ENCODE measurements at regions not wholly inside any gene's neighbourhood (a gene's known extent, or its start where the extent isn't known, plus 50 kb on each side); places are given as distances from the start of the nearest gene placed in this dataset.
"Not testable (repeated sequence)": the region's sequence is repeated elsewhere in the genome, so short reads cannot be mapped to it uniquely, and the experiment has no call there.

DNA sequence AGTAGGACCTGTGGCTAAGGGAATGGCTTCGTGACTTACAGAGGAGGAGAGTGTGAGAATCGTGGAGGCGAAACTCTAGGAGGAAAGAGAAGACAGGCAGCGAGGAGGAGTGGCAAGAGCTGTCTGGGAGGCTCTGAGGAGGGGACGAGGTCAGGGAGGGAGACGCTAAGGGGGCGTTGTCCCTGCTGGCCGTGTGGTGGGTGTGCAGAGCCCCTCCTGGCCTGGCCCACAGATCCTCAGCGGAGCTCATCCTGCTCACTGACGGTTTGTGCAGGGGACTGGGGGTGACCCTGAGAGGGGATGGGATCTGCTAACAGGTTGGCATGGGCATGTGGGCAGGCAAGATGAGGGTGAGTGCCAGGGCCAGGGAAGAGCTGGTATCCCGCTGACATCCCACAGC lies 56.5 kb upstream of the PRR5 start (continued):
- TF ChIP-seq, protein P1, sequence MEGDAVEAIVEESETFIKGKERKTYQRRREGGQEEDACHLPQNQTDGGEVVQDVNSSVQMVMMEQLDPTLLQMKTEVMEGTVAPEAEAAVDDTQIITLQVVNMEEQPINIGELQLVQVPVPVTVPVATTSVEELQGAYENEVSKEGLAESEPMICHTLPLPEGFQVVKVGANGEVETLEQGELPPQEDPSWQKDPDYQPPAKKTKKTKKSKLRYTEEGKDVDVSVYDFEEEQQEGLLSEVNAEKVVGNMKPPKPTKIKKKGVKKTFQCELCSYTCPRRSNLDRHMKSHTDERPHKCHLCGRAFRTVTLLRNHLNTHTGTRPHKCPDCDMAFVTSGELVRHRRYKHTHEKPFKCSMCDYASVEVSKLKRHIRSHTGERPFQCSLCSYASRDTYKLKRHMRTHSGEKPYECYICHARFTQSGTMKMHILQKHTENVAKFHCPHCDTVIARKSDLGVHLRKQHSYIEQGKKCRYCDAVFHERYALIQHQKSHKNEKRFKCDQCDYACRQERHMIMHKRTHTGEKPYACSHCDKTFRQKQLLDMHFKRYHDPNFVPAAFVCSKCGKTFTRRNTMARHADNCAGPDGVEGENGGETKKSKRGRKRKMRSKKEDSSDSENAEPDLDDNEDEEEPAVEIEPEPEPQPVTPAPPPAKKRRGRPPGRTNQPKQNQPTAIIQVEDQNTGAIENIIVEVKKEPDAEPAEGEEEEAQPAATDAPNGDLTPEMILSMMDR (tag by site-specific recombination; IDR thresholded peaks at IDR 0.05) = no peak
- TF ChIP-seq ZBTB17 (tag by site-specific recombination; IDR thresholded peaks at IDR 0.05) (no peak), ZNF549 (tag by site-specific recombination; IDR thresholded peaks at IDR 0.05) (no peak), ZNF747 (tag by site-specific recombination; IDR thresholded peaks at IDR 0.05) (no peak), ZNF114 (tag by site-specific recombination; IDR thresholded peaks at IDR 0.05) (no peak)
- TF ChIP-seq, protein P2, sequence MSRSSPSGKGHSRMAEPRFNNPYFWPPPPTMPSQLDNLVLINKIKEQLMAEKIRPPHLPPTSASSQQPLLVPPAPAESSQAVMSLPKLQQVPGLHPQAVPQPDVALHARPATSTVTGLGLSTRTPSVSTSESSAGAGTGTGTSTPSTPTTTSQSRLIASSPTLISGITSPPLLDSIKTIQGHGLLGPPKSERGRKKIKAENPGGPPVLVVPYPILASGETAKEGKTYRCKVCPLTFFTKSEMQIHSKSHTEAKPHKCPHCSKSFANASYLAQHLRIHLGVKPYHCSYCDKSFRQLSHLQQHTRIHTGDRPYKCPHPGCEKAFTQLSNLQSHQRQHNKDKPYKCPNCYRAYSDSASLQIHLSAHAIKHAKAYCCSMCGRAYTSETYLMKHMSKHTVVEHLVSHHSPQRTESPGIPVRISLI (tag by site-specific recombination; IDR thresholded peaks at IDR 0.05) = no peak

DNA sequence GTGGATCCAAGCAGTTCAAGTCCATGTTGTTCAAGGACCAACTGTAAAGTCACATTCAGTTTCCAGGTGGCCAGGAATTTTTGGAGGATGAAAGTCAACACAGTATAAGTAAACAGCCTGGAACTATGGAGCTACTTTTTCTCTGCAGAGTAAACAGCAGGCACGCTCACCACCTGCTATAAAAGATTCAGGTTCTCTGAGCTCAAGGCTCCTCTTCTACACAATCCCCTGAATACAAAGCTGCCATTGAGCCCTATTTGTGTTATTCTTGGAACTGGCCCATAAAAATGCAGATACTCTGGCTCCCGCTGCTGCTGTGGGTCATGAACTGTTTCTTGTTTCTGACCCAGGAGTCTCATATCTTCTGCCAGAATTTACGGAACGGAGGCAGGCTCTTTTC lies 56.9 kb upstream of the PRR5 start:
- CTCF ChIA-PET = interaction anchor here (0.6 to 2.1 kb wide), 5 partner anchors 18 to 1246 kb away, joined by 3 to 8 read pairs (median 3); no protein-coding TSS in a partner anchor
- no peaks in the 10 kb centered on the region for H3K9me3 ChIP-seq (ENCODE audit: control insufficient read depth, insufficient read depth, low read depth, low read length)
- POLR2A ChIA-PET = no interaction called here
- no peak overlapping the region for H3K27ac ChIP-seq (ENCODE audit: extremely low read depth, low read depth, low read length)
- no peaks in the 10 kb centered on the region for H3K36me3 ChIP-seq (ENCODE audit: control insufficient read depth in 2 of 2, insufficient read depth in 1 of 2, low read length in 2 of 2)
- H3K4me3 ChIP-seq (ENCODE audit: low read depth, low read length) = no peak overlapping the region
- H3K4me1 ChIP-seq (ENCODE audit: control insufficient read depth, insufficient read depth, low read length) = no peaks in the 10 kb centered on the region
- TF ChIP-seq ZNF366 (tag by site-specific recombination; conservative IDR thresholded peaks at IDR 0.05) (no peak), ZXDB (tag by site-specific recombination; IDR thresholded peaks at IDR 0.05) (no peak), SETDB1 (IDR thresholded peaks at IDR 0.05; ENCODE audit: insufficient read length, low read length) (peak; percentile 34)

DNA sequence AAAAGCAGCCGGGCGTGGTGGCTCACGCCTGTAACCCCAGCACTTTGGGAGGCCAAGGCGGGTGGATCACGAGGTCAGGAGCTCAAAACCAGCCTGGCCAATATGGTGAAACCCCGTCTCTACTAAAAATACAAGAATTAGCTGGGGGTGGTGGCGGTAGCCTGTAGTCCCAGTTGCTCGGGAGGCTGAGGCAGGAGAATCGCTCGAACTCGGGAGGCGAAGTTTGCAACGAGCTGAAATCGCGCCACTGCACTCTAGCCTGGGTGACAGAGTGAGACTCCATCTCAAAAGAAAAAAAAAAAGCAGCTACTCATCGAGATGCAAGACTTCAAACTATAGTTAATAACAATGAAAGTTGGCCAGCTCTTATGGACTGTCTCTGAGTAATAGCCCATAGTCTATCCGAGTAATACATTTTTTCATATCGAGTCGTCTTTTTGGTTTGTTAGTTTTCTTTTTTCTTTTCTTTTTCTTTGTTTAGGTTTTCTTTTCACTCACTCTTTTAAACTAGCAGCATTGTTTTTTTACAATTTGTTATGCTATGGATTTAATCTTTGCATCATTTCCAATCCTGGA lies 58.4 kb upstream of the PRR5 start:
- H3K4me3 ChIP-seq (ENCODE audit: low read depth, low read length); H3K9me3 ChIP-seq (ENCODE audit: control insufficient read depth, insufficient read depth, low read depth, low read length); H3K27ac ChIP-seq (ENCODE audit: extremely low read depth, low read depth, low read length); H3K4me1 ChIP-seq (ENCODE audit: control insufficient read depth, insufficient read depth, low read length); H3K36me3 ChIP-seq (ENCODE audit: control insufficient read depth in 2 of 2, insufficient read depth in 1 of 2, low read length in 2 of 2); POLR2A ChIA-PET: not testable (repeated sequence)
- CTCF ChIA-PET = interaction anchor here (0.5 to 2.1 kb wide), 5 partner anchors 17 to 651 kb away, joined by 3 to 7 read pairs (median 4); no protein-coding TSS in a partner anchor

DNA sequence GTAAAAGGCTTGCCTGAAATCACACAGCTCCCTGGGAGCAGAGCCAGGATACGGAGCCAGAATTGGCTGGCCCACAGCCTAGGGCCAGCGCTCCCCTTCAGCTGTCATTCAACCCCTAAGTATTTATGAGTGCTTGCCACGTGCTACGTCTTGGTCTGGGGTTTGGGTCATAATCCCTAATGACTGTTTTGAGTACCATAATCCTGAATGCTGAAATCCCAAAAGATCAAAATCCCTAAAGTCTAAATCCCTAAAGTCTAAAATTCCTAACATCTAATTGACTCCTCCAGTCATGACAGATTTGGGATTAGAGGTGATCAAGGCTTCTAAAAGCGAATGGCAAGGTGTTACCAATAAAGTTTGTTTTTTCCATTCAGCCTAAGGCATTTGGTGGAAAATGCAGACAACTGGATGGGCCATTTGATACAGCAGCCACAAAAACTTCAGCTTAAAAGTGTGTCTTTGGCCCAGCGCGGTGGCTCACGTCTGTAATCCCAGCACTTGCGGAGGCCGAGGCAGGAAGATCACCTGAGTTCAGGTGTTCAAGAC lies 59.8 kb upstream of the PRR5 start:
- CTCF ChIA-PET = interaction anchor here (0.7 to 1.9 kb wide), 3 partner anchors 15 to 96 kb away, joined by 3 to 7 read pairs (median 4); no protein-coding TSS in a partner anchor

More for the DNA sequence above, 59.8 kb upstream of the PRR5 start:
- Histone ChIP-seq H3K27ac (ENCODE audit: extremely low read depth, low read depth, low read length) (no peak overlapping the region), H3K9me3 (ENCODE audit: control insufficient read depth, insufficient read depth, low read depth, low read length) (no peaks in the 10 kb centered on the region), H3K4me1 (ENCODE audit: control insufficient read depth, insufficient read depth, low read length) (no peaks in the 10 kb centered on the region), H3K4me3 (ENCODE audit: low read depth, low read length) (no peak overlapping the region), H3K36me3 (ENCODE audit: control insufficient read depth in 2 of 2, insufficient read depth in 1 of 2, low read length in 2 of 2) (no peaks in the 10 kb centered on the region)
- TF ChIP-seq, protein P3, sequence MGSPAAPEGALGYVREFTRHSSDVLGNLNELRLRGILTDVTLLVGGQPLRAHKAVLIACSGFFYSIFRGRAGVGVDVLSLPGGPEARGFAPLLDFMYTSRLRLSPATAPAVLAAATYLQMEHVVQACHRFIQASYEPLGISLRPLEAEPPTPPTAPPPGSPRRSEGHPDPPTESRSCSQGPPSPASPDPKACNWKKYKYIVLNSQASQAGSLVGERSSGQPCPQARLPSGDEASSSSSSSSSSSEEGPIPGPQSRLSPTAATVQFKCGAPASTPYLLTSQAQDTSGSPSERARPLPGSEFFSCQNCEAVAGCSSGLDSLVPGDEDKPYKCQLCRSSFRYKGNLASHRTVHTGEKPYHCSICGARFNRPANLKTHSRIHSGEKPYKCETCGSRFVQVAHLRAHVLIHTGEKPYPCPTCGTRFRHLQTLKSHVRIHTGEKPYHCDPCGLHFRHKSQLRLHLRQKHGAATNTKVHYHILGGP (tag by site-specific recombination; IDR thresholded peaks at IDR 0.05) = no peak
- TF ChIP-seq ZNF664 (tag by site-specific recombination; IDR thresholded peaks at IDR 0.05) = no peak
- TF ChIP-seq, protein P4, sequence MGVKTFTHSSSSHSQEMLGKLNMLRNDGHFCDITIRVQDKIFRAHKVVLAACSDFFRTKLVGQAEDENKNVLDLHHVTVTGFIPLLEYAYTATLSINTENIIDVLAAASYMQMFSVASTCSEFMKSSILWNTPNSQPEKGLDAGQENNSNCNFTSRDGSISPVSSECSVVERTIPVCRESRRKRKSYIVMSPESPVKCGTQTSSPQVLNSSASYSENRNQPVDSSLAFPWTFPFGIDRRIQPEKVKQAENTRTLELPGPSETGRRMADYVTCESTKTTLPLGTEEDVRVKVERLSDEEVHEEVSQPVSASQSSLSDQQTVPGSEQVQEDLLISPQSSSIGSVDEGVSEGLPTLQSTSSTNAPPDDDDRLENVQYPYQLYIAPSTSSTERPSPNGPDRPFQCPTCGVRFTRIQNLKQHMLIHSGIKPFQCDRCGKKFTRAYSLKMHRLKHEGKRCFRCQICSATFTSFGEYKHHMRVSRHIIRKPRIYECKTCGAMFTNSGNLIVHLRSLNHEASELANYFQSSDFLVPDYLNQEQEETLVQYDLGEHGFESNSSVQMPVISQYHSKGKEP (tag by site-specific recombination; IDR thresholded peaks at IDR 0.05) = no peak
- TF ChIP-seq ZSCAN16 (tag by site-specific recombination; IDR thresholded peaks at IDR 0.05) = no peak
- TF ChIP-seq ZNF366 (tag by site-specific recombination; conservative IDR thresholded peaks at IDR 0.05) = no peak
- POLR2A ChIA-PET = no interaction called here
